ENCODE measurements at regions not wholly inside any gene's neighbourhood (a gene's known extent, or its start where the extent isn't known, plus 50 kb on each side); places are given as distances from the start of the nearest gene placed in this dataset.

GRCh38 chr5:138647794-138648410 lies 72.7 kb upstream of the HSPA9 start:
- ATAC-seq (no peak), DNase-seq (peak in 1 of 5 donors; percentile 37)
- peaks cover 0 to 27% (median 0%) of the 10 kb centered on the region in 9 donors for H3K27me3 ChIP-seq
- WGBS, 4 donors, result 88 to 94% (median 93%) methylated on average over 5 of the region's 5 CpGs
- H3K27ac ChIP-seq, result no peak overlapping the region
- intact Hi-C loops (cut with DNase I), result loop anchor here in 4 of 10 donors (10.0 kb wide), 3 partner anchors 167 to 617 kb away; no protein-coding TSS in a partner anchor
- TF ChIP-seq POLR2A (IDR thresholded peaks at IDR 0.05) (no peak), CTCF (IDR thresholded peaks at IDR 0.05) (no peak)
- H3K9me3 ChIP-seq, result no peaks in the 10 kb centered on the region
- H3K4me1 ChIP-seq, result peaks cover 0 to 24% (median 1%) of the 10 kb centered on the region in 12 donors
- H3K36me3 ChIP-seq, result no peaks in the 10 kb centered on the region
- no peak overlapping the region for H3K4me3 ChIP-seq

GRCh38 chr5:138647261-138647788 lies 72.1 kb upstream of the HSPA9 start:
- Histone ChIP-seq H3K9me3 (no peaks in the 10 kb centered on the region), H3K36me3 (no peaks in the 10 kb centered on the region), H3K27ac (no peak overlapping the region), H3K4me3 (no peak overlapping the region), H3K4me1 (peaks cover 0 to 24% (median 1%) of the 10 kb centered on the region in 12 donors), H3K27me3 (peaks cover 0 to 24% (median 0%) of the 10 kb centered on the region in 9 donors)
- no peak for TF ChIP-seq CTCF (IDR thresholded peaks at IDR 0.05)
- TF ChIP-seq POLR2A (IDR thresholded peaks at IDR 0.05), result no peak
- peak in 2 of 4 donors; percentile 25 to 33 for ATAC-seq
- WGBS, 4 donors, result 93 to 98% (median 95%) methylated on average over 5 of the region's 5 CpGs
- intact Hi-C loops (cut with DNase I), result loop anchor here in 4 of 10 donors (10.0 kb wide), 3 partner anchors 167 to 617 kb away; no protein-coding TSS in a partner anchor
- no peak for DNase-seq

GRCh38 chr5:138646671-138647070 lies 71.5 kb upstream of the HSPA9 start:
- Histone ChIP-seq H3K9me3 (no peaks in the 10 kb centered on the region), H3K27me3 (peaks cover 0 to 21% (median 0%) of the 10 kb centered on the region in 9 donors), H3K27ac (no peak overlapping the region), H3K36me3 (no peaks in the 10 kb centered on the region), H3K4me1 (peaks cover 0 to 24% (median 1%) of the 10 kb centered on the region in 12 donors), H3K4me3 (no peak overlapping the region)
- ATAC-seq, result no peak
- DNase-seq, result peak in 1 of 5 donors; percentile 34
- no peak for TF ChIP-seq POLR2A (IDR thresholded peaks at IDR 0.05)
- intact Hi-C loops (cut with DNase I), result loop anchor here in 4 of 10 donors (10.0 kb wide), 3 partner anchors 168 to 618 kb away; no protein-coding TSS in a partner anchor
- 86 to 93% (median 91%) methylated on average over 10 to 11 of the region's 11 CpGs for WGBS, 4 donors

GRCh38 chr5:138645778-138646575 lies 70.8 kb upstream of the HSPA9 start:
- H3K27ac ChIP-seq, result no peak overlapping the region
- TF ChIP-seq POLR2A (IDR thresholded peaks at IDR 0.05) (no peak), CTCF (IDR thresholded peaks at IDR 0.05) (no peak)
- no peaks in the 10 kb centered on the region for H3K9me3 ChIP-seq
- peak in 1 of 5 donors; percentile 22 for DNase-seq
- 71 to 79% (median 78%) methylated on average over 4 to 5 of the region's 5 CpGs for WGBS, 4 donors
- no peak for ATAC-seq
- no peaks in the 10 kb centered on the region for H3K36me3 ChIP-seq
- peaks cover 0 to 27% (median 1%) of the 10 kb centered on the region in 12 donors for H3K4me1 ChIP-seq
- H3K27me3 ChIP-seq, result peaks cover 0 to 19% (median 0%) of the 10 kb centered on the region in 9 donors
- H3K4me3 ChIP-seq, result no peak overlapping the region
- intact Hi-C loops (cut with DNase I), result loop anchor here in 4 of 10 donors (10.0 kb wide), 3 partner anchors 169 to 619 kb away; no protein-coding TSS in a partner anchor
